Activated naive CD8-positive, alpha-beta T cell treated with anti-CD3 and anti-CD28 coated beads for 36 hours (primary cell): ENCODE measurements at regions not wholly inside any gene's neighbourhood (a gene's known extent, or its start where the extent isn't known, plus 50 kb on each side); places are given as distances from the start of the nearest gene placed in this dataset.

Source experiments
- DNase-seq: peaks from one replicate; pipeline ENCODE4 v3.0.0; 2021
- H3K27ac Mint-ChIP-seq: one replicate; pipeline ENCODE4 v1.8.0; 2022; ENCODE audit warnings: mild to moderate bottlenecking, moderate library complexity, mixed read lengths
- H3K27me3 Mint-ChIP-seq: one replicate; pipeline ENCODE4 v1.8.0; 2022; ENCODE audit warnings: mild to moderate bottlenecking, mixed read lengths
- H3K36me3 Mint-ChIP-seq: one replicate; pipeline ENCODE4 v1.8.0; 2021; ENCODE audit warnings: mild to moderate bottlenecking, mixed read lengths
- H3K4me1 Mint-ChIP-seq: one replicate; pipeline ENCODE4 v1.8.0; 2021; ENCODE audit warnings: mixed read lengths
- H3K4me3 Mint-ChIP-seq: one replicate; pipeline ENCODE4 v1.8.0; 2022; ENCODE audit warnings: mild to moderate bottlenecking, moderate library complexity, mixed read lengths
- H3K9me3 Mint-ChIP-seq: one replicate; pipeline ENCODE4 v1.8.0; 2022; ENCODE audit warnings: mixed read lengths

DNA sequence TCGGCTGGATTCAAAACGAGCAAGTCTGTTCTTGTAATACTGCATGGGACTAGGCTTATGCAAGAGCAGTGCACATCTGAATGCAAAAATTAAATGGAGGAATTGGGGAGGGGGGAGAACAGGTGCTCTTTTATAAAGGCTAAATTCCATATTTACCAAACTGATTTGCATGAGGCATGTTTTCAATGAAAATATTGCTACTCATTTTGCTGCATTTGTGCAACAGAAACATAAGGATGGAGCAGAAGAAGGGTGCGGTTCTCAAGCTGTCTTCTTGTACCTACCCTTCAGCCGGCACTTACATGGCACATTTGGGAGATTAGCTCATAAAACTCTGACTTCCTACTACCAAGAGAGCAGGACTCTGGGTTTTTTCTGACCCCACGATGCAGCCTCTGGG lies 256.4 kb downstream of the CDCA7 start:
- Mint-ChIP-seq H3K36me3 (no peaks in the 10 kb centered on the region), H3K27me3 (peaks cover 15% of the 10 kb centered on the region), H3K4me3 (no peak overlapping the region), H3K27ac (no peak overlapping the region), H3K4me1 (no peaks in the 10 kb centered on the region), H3K9me3 (peaks cover 2% of the 10 kb centered on the region)
- no peak for DNase-seq

DNA sequence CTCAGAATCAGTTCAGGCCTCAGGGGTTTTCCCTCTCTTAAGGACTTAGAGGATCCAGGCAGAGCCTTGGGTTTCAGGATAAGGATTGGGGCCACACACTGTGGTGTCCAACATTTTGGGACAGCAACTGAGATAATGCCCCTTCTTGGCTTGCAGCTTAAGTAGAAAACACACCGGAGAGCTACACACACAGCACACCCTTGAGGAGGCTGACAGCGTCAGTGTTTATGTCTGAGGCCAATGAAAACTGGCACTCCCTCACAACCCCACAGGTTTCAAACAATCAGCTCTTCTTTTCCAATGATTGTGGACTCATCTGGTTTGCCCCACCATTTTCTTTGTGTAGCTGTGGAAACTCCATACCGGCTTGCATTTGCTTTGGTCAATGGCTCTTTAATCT lies 257.7 kb downstream of the CDCA7 start:
- H3K9me3 Mint-ChIP-seq = peaks cover 2% of the 10 kb centered on the region
- no peaks in the 10 kb centered on the region for H3K36me3 Mint-ChIP-seq
- H3K27ac Mint-ChIP-seq = no peak overlapping the region
- H3K27me3 Mint-ChIP-seq = peaks cover 15% of the 10 kb centered on the region
- no peak for DNase-seq
- no peak overlapping the region for H3K4me3 Mint-ChIP-seq
- H3K4me1 Mint-ChIP-seq = no peaks in the 10 kb centered on the region

DNA sequence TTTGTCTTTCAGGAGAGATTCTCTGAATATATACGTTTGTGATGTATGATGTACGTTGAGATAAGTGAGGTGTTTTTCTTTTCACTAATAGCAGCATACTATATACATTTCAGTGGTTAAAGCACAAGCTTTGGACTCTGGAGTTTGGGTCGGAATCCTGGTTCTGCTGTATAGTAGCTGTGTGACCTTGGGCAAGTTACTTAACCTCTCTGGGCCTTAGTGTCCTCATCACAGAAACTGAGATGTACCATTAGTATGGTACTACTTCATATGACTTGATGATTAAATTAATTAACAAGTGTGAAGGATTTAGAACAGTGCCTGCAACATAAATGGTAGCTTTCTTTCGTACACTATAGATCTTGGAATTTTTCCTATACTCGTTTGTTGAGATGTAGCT lies 258.7 kb downstream of the CDCA7 start:
- no peak overlapping the region for H3K4me3 Mint-ChIP-seq
- no peaks in the 10 kb centered on the region for H3K36me3 Mint-ChIP-seq
- H3K27me3 Mint-ChIP-seq = peaks cover 7% of the 10 kb centered on the region
- H3K9me3 Mint-ChIP-seq = no peaks in the 10 kb centered on the region
- H3K4me1 Mint-ChIP-seq = no peaks in the 10 kb centered on the region
- no peak overlapping the region for H3K27ac Mint-ChIP-seq
- DNase-seq = no peak

- H3K9me3 Mint-ChIP-seq = no peaks in the 10 kb centered on the region
- H3K27me3 Mint-ChIP-seq = peaks cover 6% of the 10 kb centered on the region
- no peak overlapping the region for H3K4me3 Mint-ChIP-seq
- H3K27ac Mint-ChIP-seq = no peak overlapping the region
- no peaks in the 10 kb centered on the region for H3K36me3 Mint-ChIP-seq
- DNase-seq = no peak
- H3K4me1 Mint-ChIP-seq = no peaks in the 10 kb centered on the region
Measured at GRCh38 chr2:173614265-173614930, 259.7 kb downstream of the CDCA7 start.

DNA sequence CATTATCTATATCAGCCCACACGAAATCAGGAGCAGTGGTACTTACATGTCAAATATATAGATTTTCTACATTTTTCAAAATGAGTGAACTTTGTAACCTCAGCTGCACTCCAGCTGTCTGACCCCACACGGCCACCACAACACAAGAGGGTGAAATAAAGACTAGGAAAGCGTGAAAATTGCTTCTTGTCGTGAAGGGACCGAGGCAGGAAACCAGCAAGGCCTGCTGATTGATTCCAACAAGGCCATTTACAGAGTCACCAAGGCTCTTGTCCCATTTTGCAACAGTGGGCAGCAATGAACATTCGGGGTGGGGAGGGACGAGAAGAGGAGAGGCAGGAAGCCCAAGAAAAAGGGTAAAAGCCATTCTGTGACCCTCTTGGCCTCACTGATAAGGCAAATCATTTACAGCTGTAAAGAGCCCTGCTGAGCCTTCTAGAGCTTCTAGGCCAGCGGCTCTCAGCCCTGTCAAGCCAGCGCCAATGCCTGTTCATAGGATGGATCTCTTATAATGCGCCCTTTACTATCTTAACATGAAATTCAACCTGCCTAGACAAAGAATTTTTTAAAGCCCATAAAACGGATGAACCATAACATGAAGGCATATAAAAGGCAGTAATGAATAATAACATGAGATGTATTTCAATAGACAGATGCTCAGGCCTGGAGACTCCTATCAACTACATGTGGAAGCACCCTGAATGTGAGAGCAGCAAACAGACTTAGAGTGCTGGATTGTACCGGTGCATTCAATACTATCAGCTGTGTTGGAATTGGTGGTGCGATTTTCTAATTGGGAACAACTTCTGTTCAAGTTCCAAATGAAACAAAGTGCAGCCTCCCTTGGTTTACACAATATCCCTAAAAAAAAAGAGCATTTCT lies 269.0 kb downstream of the CDCA7 start:
- Mint-ChIP-seq H3K9me3 (no peaks in the 10 kb centered on the region), H3K36me3 (no peaks in the 10 kb centered on the region)

DNA sequence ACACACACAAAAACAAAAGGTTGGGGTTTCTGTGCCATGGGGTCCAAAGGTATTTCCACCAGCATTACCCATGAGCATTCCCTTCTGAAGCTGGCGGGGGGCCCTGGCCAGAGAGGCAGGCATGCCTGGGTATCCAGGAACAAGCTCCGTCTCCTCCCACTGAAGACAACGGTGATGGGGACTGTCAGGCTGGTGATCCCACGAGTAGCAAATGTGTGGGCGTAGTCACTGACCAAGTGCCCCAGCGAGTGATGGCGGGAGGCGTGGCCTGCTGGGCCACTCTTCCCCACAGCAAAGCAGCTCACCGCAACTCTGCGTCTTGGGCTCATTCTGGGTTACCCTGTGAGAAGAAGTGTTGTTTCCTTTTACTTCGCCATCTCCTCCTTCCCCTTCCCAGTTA lies 270.6 kb downstream of the CDCA7 start:
- H3K9me3 Mint-ChIP-seq = no peaks in the 10 kb centered on the region
- DNase-seq = no peak
- H3K36me3 Mint-ChIP-seq = no peaks in the 10 kb centered on the region
- no peak overlapping the region for H3K27ac Mint-ChIP-seq
- no peaks in the 10 kb centered on the region for H3K4me1 Mint-ChIP-seq
- no peak overlapping the region for H3K4me3 Mint-ChIP-seq
- H3K27me3 Mint-ChIP-seq = peaks cover 10% of the 10 kb centered on the region

More for the DNA sequence above, 269.0 kb downstream of the CDCA7 start:
- Mint-ChIP-seq H3K4me1 (no peaks in the 10 kb centered on the region), H3K27ac (no peak overlapping the region), H3K4me3 (no peak overlapping the region), H3K27me3 (peaks cover 13% of the 10 kb centered on the region)
- no peak for DNase-seq

- Mint-ChIP-seq H3K4me1 (no peaks in the 10 kb centered on the region), H3K36me3 (no peaks in the 10 kb centered on the region), H3K9me3 (no peaks in the 10 kb centered on the region), H3K27me3 (peaks cover 22% of the 10 kb centered on the region), H3K4me3 (no peak overlapping the region), H3K27ac (no peak overlapping the region)
- DNase-seq = no peak
Measured at GRCh38 chr2:173629076-173629475, 274.4 kb downstream of the CDCA7 start.

DNA sequence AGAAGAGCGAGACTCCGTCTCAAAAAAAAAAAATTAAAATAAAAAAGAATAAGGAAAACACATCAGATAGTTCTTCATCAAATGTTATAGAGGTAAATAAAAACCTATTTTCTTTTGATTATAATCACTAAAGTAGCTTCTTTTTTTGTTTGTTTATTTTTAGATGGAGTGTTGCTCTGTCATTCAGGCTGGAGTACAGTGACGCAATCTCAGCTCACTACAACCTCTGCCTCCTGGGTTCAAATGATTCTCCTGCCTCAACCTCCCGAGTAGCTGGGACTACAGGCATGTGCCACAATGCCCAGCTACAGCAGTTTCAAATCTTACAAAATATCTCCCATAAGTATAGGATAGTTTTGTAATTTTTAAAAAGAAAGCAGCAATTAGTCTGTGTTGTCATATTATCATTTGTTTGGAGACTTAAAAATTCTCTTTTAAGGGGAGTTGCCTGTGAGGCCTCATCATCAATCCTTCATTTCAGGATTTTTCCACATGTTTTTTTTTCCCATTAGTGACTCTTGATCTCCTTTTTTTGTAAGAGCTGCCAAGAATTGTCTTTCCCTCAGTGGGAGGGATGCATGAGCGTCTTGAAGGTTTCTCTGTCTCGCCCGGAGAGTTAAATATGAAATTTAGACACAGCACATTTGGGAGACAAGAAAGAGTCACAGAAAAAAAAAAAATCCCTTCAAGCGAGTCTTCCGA lies 275.9 kb downstream of the CDCA7 start:
- Mint-ChIP-seq H3K27me3 (peaks cover 24% of the 10 kb centered on the region), H3K27ac (no peak overlapping the region), H3K9me3 (no peaks in the 10 kb centered on the region), H3K4me1 (no peaks in the 10 kb centered on the region), H3K36me3 (no peaks in the 10 kb centered on the region), H3K4me3 (no peak overlapping the region)
- no peak for DNase-seq

DNA sequence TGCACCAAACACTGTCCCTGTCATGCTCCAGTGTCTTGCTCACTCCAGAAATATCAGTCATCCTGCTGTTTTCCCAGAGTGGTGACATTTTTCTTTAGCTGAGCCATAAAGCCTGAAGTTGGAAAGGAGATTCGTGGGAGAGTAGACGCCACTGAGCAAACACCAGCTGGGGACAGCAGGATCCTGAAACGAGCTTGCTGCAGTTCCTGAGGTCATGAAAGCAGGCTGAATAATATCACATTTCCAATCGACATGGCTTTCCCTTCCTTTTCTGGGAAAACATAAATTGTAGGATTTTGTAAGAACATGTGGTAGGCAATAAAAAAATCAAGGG lies 276.4 kb downstream of the CDCA7 start:
- no peaks in the 10 kb centered on the region for H3K36me3 Mint-ChIP-seq
- H3K27ac Mint-ChIP-seq = no peak overlapping the region
- no peak for DNase-seq
- no peaks in the 10 kb centered on the region for H3K9me3 Mint-ChIP-seq
- no peaks in the 10 kb centered on the region for H3K4me1 Mint-ChIP-seq
- peaks cover 24% of the 10 kb centered on the region for H3K27me3 Mint-ChIP-seq
- H3K4me3 Mint-ChIP-seq = no peak overlapping the region

DNA sequence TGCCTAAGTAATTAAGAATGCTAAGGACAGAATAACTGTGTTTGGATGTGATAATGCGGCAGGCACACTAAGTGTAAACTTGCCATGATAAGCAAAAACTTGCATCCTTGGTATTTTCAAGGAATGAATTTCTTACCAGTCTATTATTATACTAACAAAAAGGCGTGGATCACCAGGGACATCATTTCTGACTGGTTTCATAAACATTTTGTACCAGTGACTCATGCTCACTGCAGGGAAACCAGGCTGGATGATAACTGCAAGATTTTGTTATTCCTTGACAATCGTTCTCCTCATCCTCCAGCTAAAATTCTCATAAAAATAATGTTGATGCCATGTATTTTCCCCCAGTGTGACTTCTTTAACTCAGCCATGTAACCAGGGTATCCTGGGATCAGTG lies 289.5 kb downstream of the CDCA7 start:
- Mint-ChIP-seq H3K4me3 (no peak overlapping the region), H3K27me3 (no peaks in the 10 kb centered on the region), H3K4me1 (no peaks in the 10 kb centered on the region), H3K36me3 (no peaks in the 10 kb centered on the region), H3K9me3 (no peaks in the 10 kb centered on the region), H3K27ac (no peak overlapping the region)
- DNase-seq = no peak

DNA sequence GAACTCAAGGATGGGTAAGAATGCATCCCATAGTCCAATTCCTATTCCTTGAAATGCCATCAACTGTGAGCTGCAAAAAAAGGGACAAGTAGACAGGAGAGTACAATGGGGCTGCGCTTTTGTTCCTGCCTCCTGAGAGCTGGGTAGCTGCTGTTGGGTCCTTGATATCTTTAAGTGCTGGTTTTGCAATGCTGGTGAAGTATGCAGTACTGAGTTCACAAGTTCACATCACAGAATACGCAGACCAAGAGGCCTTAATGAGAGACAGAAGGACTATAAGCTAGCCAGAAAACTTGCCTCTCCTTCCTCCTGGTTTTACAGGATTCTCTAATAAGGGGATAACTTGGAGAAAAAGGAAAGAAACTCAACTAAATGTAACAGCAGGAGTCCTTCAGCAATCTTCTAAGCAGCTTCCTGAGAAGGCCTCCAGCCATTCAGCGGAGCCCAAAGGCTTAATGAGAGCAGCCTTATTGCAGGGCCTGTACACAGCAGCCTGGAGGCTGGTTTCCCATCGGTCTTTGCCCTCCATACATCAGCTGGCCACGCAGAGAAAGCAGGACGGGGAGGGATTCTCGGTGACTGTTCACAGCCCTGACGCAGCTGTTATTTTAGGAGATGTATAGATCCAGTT lies 293.1 kb downstream of the CDCA7 start:
- Mint-ChIP-seq H3K27me3 (peaks cover 3% of the 10 kb centered on the region), H3K4me1 (no peaks in the 10 kb centered on the region), H3K36me3 (no peaks in the 10 kb centered on the region), H3K4me3 (no peak overlapping the region), H3K27ac (no peak overlapping the region), H3K9me3 (peaks cover 3% of the 10 kb centered on the region)
- no peak for DNase-seq

- peaks cover 3% of the 10 kb centered on the region for H3K9me3 Mint-ChIP-seq
- no peak for DNase-seq
- no peaks in the 10 kb centered on the region for H3K36me3 Mint-ChIP-seq
- H3K4me3 Mint-ChIP-seq = no peak overlapping the region
- H3K4me1 Mint-ChIP-seq = no peaks in the 10 kb centered on the region
- H3K27ac Mint-ChIP-seq = no peak overlapping the region
- peaks cover 3% of the 10 kb centered on the region for H3K27me3 Mint-ChIP-seq
Measured at GRCh38 chr2:173648816-173649215, 294.1 kb downstream of the CDCA7 start.

GRCh38 chr2:173649527-173650219 lies 295.0 kb downstream of the CDCA7 start:
- H3K36me3 Mint-ChIP-seq = no peaks in the 10 kb centered on the region
- H3K27me3 Mint-ChIP-seq = peaks cover 10% of the 10 kb centered on the region
- DNase-seq = no peak
- no peaks in the 10 kb centered on the region for H3K4me1 Mint-ChIP-seq
- peaks cover 3% of the 10 kb centered on the region for H3K9me3 Mint-ChIP-seq
- H3K4me3 Mint-ChIP-seq = no peak overlapping the region
- no peak overlapping the region for H3K27ac Mint-ChIP-seq

DNA sequence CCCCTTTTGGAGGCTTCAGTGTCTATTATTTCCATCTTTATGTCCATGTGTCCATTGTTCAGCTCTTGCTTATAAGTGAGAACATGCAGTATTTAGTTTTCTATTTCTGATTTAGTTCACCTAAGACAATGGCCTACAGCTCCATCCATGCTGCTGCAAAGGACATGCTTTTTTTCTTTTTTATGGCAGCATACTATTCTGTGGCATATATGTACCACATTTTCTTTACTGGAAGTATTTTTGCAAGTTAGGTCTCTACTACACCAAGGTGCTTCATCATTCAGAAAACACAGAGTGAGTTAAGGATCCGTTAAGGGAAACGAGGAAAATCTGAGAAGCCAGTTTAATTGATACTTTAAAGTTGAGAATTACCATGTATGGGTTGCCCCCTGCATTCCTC lies 297.2 kb downstream of the CDCA7 start:
- no peaks in the 10 kb centered on the region for H3K36me3 Mint-ChIP-seq
- H3K4me1 Mint-ChIP-seq = no peaks in the 10 kb centered on the region
- H3K27ac Mint-ChIP-seq = no peak overlapping the region
- peaks cover 13% of the 10 kb centered on the region for H3K27me3 Mint-ChIP-seq
- H3K4me3 Mint-ChIP-seq = no peak overlapping the region
- peaks cover 3% of the 10 kb centered on the region for H3K9me3 Mint-ChIP-seq
- no peak for DNase-seq

DNA sequence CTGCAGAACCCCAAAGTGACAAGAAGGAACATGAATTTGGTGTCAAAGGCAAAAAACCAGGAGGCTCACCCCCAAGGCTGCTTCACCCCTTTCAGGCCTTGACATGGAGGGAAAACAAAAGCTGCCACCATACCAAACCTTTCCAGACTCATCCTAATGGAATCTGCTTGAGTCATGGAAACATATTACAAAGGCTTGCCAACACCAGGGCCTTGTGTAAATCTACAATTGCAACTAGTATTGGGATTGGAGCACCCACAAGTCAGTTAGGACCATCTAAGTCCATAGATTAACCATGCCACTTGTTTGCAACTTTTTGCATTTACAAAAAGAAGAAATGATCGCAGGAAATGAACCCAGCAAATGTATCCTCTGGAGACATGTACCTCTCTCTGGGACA lies 297.6 kb downstream of the CDCA7 start:
- no peak overlapping the region for H3K4me3 Mint-ChIP-seq
- no peaks in the 10 kb centered on the region for H3K36me3 Mint-ChIP-seq
- peaks cover 3% of the 10 kb centered on the region for H3K9me3 Mint-ChIP-seq
- DNase-seq = no peak
- H3K27me3 Mint-ChIP-seq = peaks cover 13% of the 10 kb centered on the region
- no peak overlapping the region for H3K27ac Mint-ChIP-seq
- no peaks in the 10 kb centered on the region for H3K4me1 Mint-ChIP-seq
